Large intestine (tissue), 3 donors: ENCODE measurements at regions not wholly inside any gene's neighbourhood (a gene's known extent, or its start where the extent isn't known, plus 50 kb on each side); places are given as distances from the start of the nearest gene placed in this dataset.
"Not testable (repeated sequence)": the region's sequence is repeated elsewhere in the genome, so short reads cannot be mapped to it uniquely, and the experiment has no call there.

Experiments used
- DNase-seq, 2 donors: peaks; one replicate each; pipeline versions ENCODE4 v3.0.0 to v3.0.0-alpha.2; 2013
- H3K27ac ChIP-seq: one replicate; pipeline ENCODE4 v1.5.1; 2013; ENCODE audit warnings: low read length
- H3K27me3 ChIP-seq: 2 replicates; pipeline ENCODE4 v1.6.1; 2013; ENCODE audit warnings: low read length; ENCODE audit not compliant: control insufficient read depth, insufficient read depth
- H3K36me3 ChIP-seq: 2 replicates; pipeline ENCODE4 v1.6.1; 2013; ENCODE audit warnings: low read length; ENCODE audit not compliant: control insufficient read depth, insufficient read depth
- H3K4me1 ChIP-seq: one replicate; pipeline ENCODE4 v1.6.1; 2013; ENCODE audit warnings: low read length; ENCODE audit not compliant: control insufficient read depth, insufficient read depth
- H3K4me3 ChIP-seq: one replicate; pipeline ENCODE4 v1.5.1; 2013; ENCODE audit warnings: low read length
- H3K9me3 ChIP-seq: one replicate; pipeline ENCODE4 v1.6.1; 2013; ENCODE audit warnings: mild to moderate bottlenecking, low read depth, low read length, moderate library complexity; ENCODE audit not compliant: control insufficient read depth
- WGBS: methylation state at CpG from one replicate; pipeline ENCODE4 v1.1.5; 2013; ENCODE audit warnings: low lambda C conversion rate; ENCODE audit not compliant: insufficient coverage; 5-methylcytosine and 5-hydroxymethylcytosine counted together

- no peak overlapping the region for H3K4me3 ChIP-seq
- no peaks in the 10 kb centered on the region for H3K4me1 ChIP-seq
- no peak overlapping the region for H3K27ac ChIP-seq
- DNase-seq = no peak
- H3K27me3 ChIP-seq = peaks cover 20% of the 10 kb centered on the region
- no peaks in the 10 kb centered on the region for H3K9me3 ChIP-seq
- 88% methylated on average over 1 of the region's 1 CpG for WGBS
- no peaks in the 10 kb centered on the region for H3K36me3 ChIP-seq
These were observed 211.7 kb upstream of the IRS2 start for GRCh38 chr13:109998037-109998436.

DNA sequence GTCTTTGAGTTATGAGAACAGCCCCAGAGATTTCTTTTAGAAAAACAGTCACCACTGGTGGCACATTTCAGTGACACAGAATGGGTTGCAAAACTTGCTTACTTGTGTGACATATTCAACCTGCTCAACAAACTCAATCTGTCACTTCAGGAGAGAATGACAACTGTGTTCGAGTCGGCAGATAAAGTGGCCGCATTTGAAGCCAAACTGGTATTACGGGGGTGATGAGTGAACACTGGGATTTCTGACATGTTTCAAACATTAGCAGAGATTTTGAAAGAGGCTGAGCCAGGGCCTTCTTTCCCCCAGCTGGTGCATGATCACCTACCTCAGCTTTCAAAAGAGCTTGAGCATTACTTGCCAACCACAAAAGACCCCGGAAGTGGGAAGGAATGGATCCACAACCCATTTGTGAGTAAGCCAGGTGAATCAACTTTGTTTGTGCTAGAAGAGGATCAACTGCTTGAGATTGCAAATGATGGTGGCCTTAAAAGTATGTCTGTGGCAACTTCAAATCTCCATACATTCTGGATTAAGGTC, 210.7 kb upstream of the IRS2 start:
- peaks cover 20% of the 10 kb centered on the region for H3K27me3 ChIP-seq
- not testable (repeated sequence) for H3K4me1 ChIP-seq, H3K27ac ChIP-seq, H3K4me3 ChIP-seq, DNase-seq, H3K9me3 ChIP-seq, H3K36me3 ChIP-seq
- no CpG with 5 or more reads among the region's 5 CpGs for WGBS

- Histone ChIP-seq H3K4me3 (no peak overlapping the region), H3K4me1 (no peaks in the 10 kb centered on the region), H3K9me3 (no peaks in the 10 kb centered on the region), H3K36me3 (no peaks in the 10 kb centered on the region), H3K27ac (no peak overlapping the region), H3K27me3 (peaks cover 20% of the 10 kb centered on the region)
- WGBS = no CpG with 5 or more reads among the region's 10 CpGs
- no peak for DNase-seq
These were observed 210.1 kb upstream of the IRS2 start for GRCh38 chr13:109996404-109996960.

DNA sequence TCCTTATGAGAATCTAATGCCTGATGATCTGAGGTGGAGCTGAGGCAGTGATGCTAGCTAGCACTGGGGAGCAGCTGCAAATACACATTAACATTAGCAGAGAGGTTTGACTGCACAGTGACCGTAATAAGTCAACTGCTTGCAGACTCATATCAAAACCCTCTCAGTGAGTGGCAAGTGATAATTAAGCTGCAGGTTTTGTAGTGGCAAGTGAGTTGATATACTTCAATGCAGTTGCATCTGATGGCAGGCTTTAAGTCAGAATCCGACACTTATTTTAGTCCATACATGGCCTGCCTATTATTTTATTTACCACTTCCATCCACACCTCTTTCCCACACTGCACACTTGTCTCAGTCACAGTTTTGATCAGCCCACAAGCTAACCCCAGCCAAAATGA, 209.2 kb upstream of the IRS2 start:
- H3K27ac ChIP-seq = no peak overlapping the region
- H3K9me3 ChIP-seq = no peaks in the 10 kb centered on the region
- H3K27me3 ChIP-seq = peaks cover 14% of the 10 kb centered on the region
- DNase-seq = no peak
- WGBS = no CpG with 5 or more reads among the region's 2 CpGs
- H3K4me3 ChIP-seq = no peak overlapping the region
- H3K4me1 ChIP-seq = no peaks in the 10 kb centered on the region
- no peaks in the 10 kb centered on the region for H3K36me3 ChIP-seq

GRCh38 chr13:109990296-109990695, 203.9 kb upstream of the IRS2 start:
- no peak for DNase-seq
- Histone ChIP-seq H3K36me3 (no peaks in the 10 kb centered on the region), H3K27ac (no peak overlapping the region), H3K4me3 (no peak overlapping the region), H3K4me1 (no peaks in the 10 kb centered on the region), H3K27me3 (no peaks in the 10 kb centered on the region), H3K9me3 (no peaks in the 10 kb centered on the region)
- 90% methylated on average over 2 of the region's 6 CpGs for WGBS

- Histone ChIP-seq H3K4me3 (no peak overlapping the region), H3K36me3 (no peaks in the 10 kb centered on the region), H3K9me3 (no peaks in the 10 kb centered on the region), H3K27me3 (no peaks in the 10 kb centered on the region), H3K27ac (no peak overlapping the region), H3K4me1 (no peaks in the 10 kb centered on the region)
- 100% methylated on average over 1 of the region's 3 CpGs for WGBS
- no peak for DNase-seq
These were observed 203.3 kb upstream of the IRS2 start for GRCh38 chr13:109989686-109990085.

GRCh38 chr13:109989155-109989554, 202.8 kb upstream of the IRS2 start:
- no peaks in the 10 kb centered on the region for H3K9me3 ChIP-seq
- H3K27me3 ChIP-seq = no peaks in the 10 kb centered on the region

GRCh38 chr13:109986851-109987250, 200.5 kb upstream of the IRS2 start:
- H3K36me3 ChIP-seq = no peaks in the 10 kb centered on the region
- no peaks in the 10 kb centered on the region for H3K4me1 ChIP-seq
- H3K9me3 ChIP-seq = no peaks in the 10 kb centered on the region
- no peak for DNase-seq
- H3K4me3 ChIP-seq = no peak overlapping the region
- WGBS = 100% methylated on average over 1 of the region's 1 CpG
- H3K27ac ChIP-seq = no peak overlapping the region
- no peaks in the 10 kb centered on the region for H3K27me3 ChIP-seq

More at GRCh38 chr13:109989155-109989554, 202.8 kb upstream of the IRS2 start:
- no peak for DNase-seq
- Histone ChIP-seq H3K27ac (no peak overlapping the region), H3K4me1 (no peaks in the 10 kb centered on the region), H3K4me3 (no peak overlapping the region), H3K36me3 (no peaks in the 10 kb centered on the region)
- 100% methylated on average over 1 of the region's 4 CpGs for WGBS

- Histone ChIP-seq H3K27me3 (no peaks in the 10 kb centered on the region), H3K27ac (no peak overlapping the region), H3K9me3 (no peaks in the 10 kb centered on the region), H3K4me1 (no peaks in the 10 kb centered on the region), H3K4me3 (no peak overlapping the region), H3K36me3 (no peaks in the 10 kb centered on the region)
- no CpG with 5 or more reads among the region's 6 CpGs for WGBS
- no peak for DNase-seq
These were observed 199.6 kb upstream of the IRS2 start for GRCh38 chr13:109985871-109986450.

GRCh38 chr13:109983447-109983846, 197.1 kb upstream of the IRS2 start:
- Histone ChIP-seq H3K4me1 (no peaks in the 10 kb centered on the region), H3K4me3 (no peak overlapping the region), H3K27me3 (no peaks in the 10 kb centered on the region), H3K27ac (no peak overlapping the region), H3K36me3 (no peaks in the 10 kb centered on the region), H3K9me3 (no peaks in the 10 kb centered on the region)
- no peak for DNase-seq
- 70% methylated on average over 2 of the region's 7 CpGs for WGBS

DNA sequence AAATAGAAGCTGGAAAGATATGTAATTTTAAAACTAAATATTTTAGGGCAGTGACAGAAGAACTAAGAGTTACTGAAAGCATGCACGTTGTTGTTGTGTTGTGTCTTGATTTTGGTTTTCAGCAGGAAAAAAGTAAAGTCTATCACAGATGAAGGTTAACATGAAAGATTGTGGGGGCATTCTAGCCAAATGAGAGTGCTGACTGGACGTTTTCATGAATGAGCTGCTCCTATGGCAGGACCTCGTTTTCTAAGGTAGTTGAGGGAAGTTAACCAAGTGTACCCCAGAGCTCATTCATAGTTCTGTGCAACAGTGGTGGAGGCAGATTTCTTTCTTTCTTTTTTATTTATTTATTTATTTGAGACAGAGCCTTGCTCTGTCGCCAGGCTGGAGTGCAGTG, 194.6 kb upstream of the IRS2 start:
- Histone ChIP-seq H3K4me1 (no peaks in the 10 kb centered on the region), H3K27me3 (no peaks in the 10 kb centered on the region)
- 100% methylated on average over 1 of the region's 4 CpGs for WGBS

More for the DNA sequence above, 194.6 kb upstream of the IRS2 start:
- no peak for DNase-seq
- Histone ChIP-seq H3K27ac (no peak overlapping the region), H3K9me3 (no peaks in the 10 kb centered on the region), H3K36me3 (no peaks in the 10 kb centered on the region), H3K4me3 (no peak overlapping the region)
